Mammary epithelial cell (primary cell): ENCODE measurements at regions not wholly inside any gene's neighbourhood (a gene's known extent, or its start where the extent isn't known, plus 50 kb on each side); places are given as distances from the start of the nearest gene placed in this dataset.
"Not testable (repeated sequence)": the region's sequence is repeated elsewhere in the genome, so short reads cannot be mapped to it uniquely, and the experiment has no call there.

Source experiments
- EZH2 ChIP-seq: IDR thresholded peaks from 2 replicates; pipeline ENCODE4 v1.6.1; 2012; ENCODE audit warnings: low read length, inconsistent platforms, borderline replicate concordance
- TF ChIP-seq, protein P1 (sequence below), 2 donors: IDR thresholded peaks in 1 of 2; conservative IDR thresholded peaks in 1 of 2; 2 replicates each; pipeline ENCODE4 v1.5.1; 2011 to 2012; ENCODE audit warnings: inconsistent platforms in 2 of 2, low read length in 2 of 2, mild to moderate bottlenecking in 2 of 2, control low read depth in 1 of 2, low read depth in 1 of 2; ENCODE audit not compliant: insufficient read depth in 1 of 2; ENCODE audit errors: extremely low read depth in 1 of 2

DNA sequence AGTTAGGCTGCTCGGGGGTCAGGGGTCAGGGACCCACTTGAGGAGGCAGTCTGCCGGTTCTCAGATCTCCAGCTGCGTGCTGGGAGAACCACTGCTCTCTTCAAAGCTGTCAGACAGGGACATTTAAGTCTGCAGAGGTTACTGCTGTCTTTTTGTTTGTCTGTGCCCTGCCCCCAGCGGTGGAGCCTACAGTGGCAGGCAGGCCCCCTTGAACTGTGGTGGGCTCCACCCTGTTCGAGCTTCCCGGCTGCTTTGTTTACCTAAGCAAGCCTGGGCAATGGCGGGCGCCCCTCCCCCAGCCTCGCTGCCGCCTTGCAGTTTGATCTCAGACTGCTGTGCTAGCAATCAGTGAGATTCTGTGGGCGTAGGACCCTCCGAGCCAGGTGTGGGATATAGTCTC is 246.3 kb downstream of the IL15 start:
- not testable (repeated sequence) for TF ChIP-seq EZH2
- TF ChIP-seq, protein P1, sequence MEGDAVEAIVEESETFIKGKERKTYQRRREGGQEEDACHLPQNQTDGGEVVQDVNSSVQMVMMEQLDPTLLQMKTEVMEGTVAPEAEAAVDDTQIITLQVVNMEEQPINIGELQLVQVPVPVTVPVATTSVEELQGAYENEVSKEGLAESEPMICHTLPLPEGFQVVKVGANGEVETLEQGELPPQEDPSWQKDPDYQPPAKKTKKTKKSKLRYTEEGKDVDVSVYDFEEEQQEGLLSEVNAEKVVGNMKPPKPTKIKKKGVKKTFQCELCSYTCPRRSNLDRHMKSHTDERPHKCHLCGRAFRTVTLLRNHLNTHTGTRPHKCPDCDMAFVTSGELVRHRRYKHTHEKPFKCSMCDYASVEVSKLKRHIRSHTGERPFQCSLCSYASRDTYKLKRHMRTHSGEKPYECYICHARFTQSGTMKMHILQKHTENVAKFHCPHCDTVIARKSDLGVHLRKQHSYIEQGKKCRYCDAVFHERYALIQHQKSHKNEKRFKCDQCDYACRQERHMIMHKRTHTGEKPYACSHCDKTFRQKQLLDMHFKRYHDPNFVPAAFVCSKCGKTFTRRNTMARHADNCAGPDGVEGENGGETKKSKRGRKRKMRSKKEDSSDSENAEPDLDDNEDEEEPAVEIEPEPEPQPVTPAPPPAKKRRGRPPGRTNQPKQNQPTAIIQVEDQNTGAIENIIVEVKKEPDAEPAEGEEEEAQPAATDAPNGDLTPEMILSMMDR (conservative IDR thresholded peaks at IDR 0.05 in 1 of 2, IDR thresholded peaks at IDR 0.05 in 1 of 2; ENCODE audit: extremely low read depth in 1 of 2, insufficient read depth in 1 of 2, low read depth in 1 of 2, low read length in 2 of 2) = not testable (repeated sequence)
